CD4-positive, alpha-beta T cell treated with Interferon alpha-2 for 1 hour (primary cell): ENCODE measurements at regions not wholly inside any gene's neighbourhood (a gene's known extent, or its start where the extent isn't known, plus 50 kb on each side); places are given as distances from the start of the nearest gene placed in this dataset.

Source experiments
- DNase-seq, 2 donors: peaks; one replicate each; pipeline ENCODE4 v3.0.0-alpha.2; 2020 to 2022

GRCh38 chr13:62643007-62643483, 1227.4 kb upstream of the PCDH20 start:
- no peak for DNase-seq

- DNase-seq, result no peak
Observed at GRCh38 chr13:62635161-62635560, 1219.5 kb upstream of the PCDH20 start.

- no peak for DNase-seq
Observed at GRCh38 chr13:62633448-62633847, 1217.8 kb upstream of the PCDH20 start.

- no peak for DNase-seq
Observed at GRCh38 chr13:62631619-62632018, 1216.0 kb upstream of the PCDH20 start.

- no peak for DNase-seq
Observed at GRCh38 chr13:62631124-62631523, 1215.5 kb upstream of the PCDH20 start.

- no peak for DNase-seq
Observed at GRCh38 chr13:62629618-62630017, 1214.0 kb upstream of the PCDH20 start.

- no peak for DNase-seq
Observed at GRCh38 chr13:62627226-62627625, 1211.6 kb upstream of the PCDH20 start.

GRCh38 chr13:62626771-62627170, 1211.1 kb upstream of the PCDH20 start:
- no peak for DNase-seq

- DNase-seq, result no peak
Observed at GRCh38 chr13:62625214-62625881, 1209.7 kb upstream of the PCDH20 start.

GRCh38 chr13:62613819-62614218, 1198.2 kb upstream of the PCDH20 start:
- no peak for DNase-seq

- DNase-seq, result no peak
Observed at GRCh38 chr13:62611343-62611742, 1195.7 kb upstream of the PCDH20 start.

GRCh38 chr13:62598708-62599107, 1183.1 kb upstream of the PCDH20 start:
- DNase-seq, result no peak

GRCh38 chr13:62595976-62596375, 1180.3 kb upstream of the PCDH20 start:
- DNase-seq, result no peak

- no peak for DNase-seq
Observed at GRCh38 chr13:62593804-62594203, 1178.2 kb upstream of the PCDH20 start.

GRCh38 chr13:62583466-62583865, 1167.8 kb upstream of the PCDH20 start:
- DNase-seq, result no peak

GRCh38 chr13:62578402-62578801, 1162.8 kb upstream of the PCDH20 start:
- no peak for DNase-seq

GRCh38 chr13:62564770-62565169, 1149.1 kb upstream of the PCDH20 start:
- no peak for DNase-seq

- no peak for DNase-seq
Observed at GRCh38 chr13:62563251-62563650, 1147.6 kb upstream of the PCDH20 start.

- DNase-seq, result no peak
Observed at GRCh38 chr13:62556978-62557377, 1141.3 kb upstream of the PCDH20 start.

GRCh38 chr13:62551588-62551987, 1135.9 kb upstream of the PCDH20 start:
- no peak for DNase-seq

- no peak for DNase-seq
Observed at GRCh38 chr13:62544928-62545327, 1129.3 kb upstream of the PCDH20 start.

GRCh38 chr13:62537593-62537992, 1121.9 kb upstream of the PCDH20 start:
- DNase-seq, result no peak

GRCh38 chr13:62525652-62526051, 1110.0 kb upstream of the PCDH20 start:
- no peak for DNase-seq

- DNase-seq, result no peak
Observed at GRCh38 chr13:62524498-62524897, 1108.8 kb upstream of the PCDH20 start.

GRCh38 chr13:62524061-62524460, 1108.4 kb upstream of the PCDH20 start:
- DNase-seq, result no peak
